Osteoblast (primary cell): ENCODE measurements at regions not wholly inside any gene's neighbourhood (a gene's known extent, or its start where the extent isn't known, plus 50 kb on each side); places are given as distances from the start of the nearest gene placed in this dataset.

Experiments used
- DNase-seq: peaks from one replicate; pipeline ENCODE4 v3.0.0; 2011; ENCODE audit warnings: low spot score, mixed read lengths; ENCODE audit not compliant: insufficient read length; ENCODE audit errors: missing footprints
- H2AFZ ChIP-seq: 2 replicates; pipeline ENCODE4 v1.6.0; 2011; ENCODE audit warnings: mild to moderate bottlenecking, low read length
- H3K27ac ChIP-seq: 2 replicates; pipeline ENCODE4 v1.5.1; 2011; ENCODE audit warnings: mild to moderate bottlenecking, low read depth, low read length, moderate library complexity
- H3K27me3 ChIP-seq: 2 replicates; pipeline ENCODE4 v1.6.0; 2012; ENCODE audit warnings: mild to moderate bottlenecking, control low read depth, inconsistent platforms, low read length, moderate library complexity; ENCODE audit not compliant: insufficient read depth
- H3K36me3 ChIP-seq: 2 replicates; pipeline ENCODE4 v1.5.1; 2011; ENCODE audit warnings: mild to moderate bottlenecking, low read length, control low read depth, moderate library complexity; ENCODE audit not compliant: insufficient read depth
- H3K4me1 ChIP-seq: 2 replicates; pipeline ENCODE4 v1.5.1; 2011; ENCODE audit warnings: mild to moderate bottlenecking, low read length, control low read depth, moderate library complexity; ENCODE audit not compliant: insufficient read depth
- H3K4me2 ChIP-seq: 2 replicates; pipeline ENCODE4 v1.6.0; 2011; ENCODE audit warnings: mild to moderate bottlenecking, low read length; ENCODE audit not compliant: insufficient read depth
- H3K4me3 ChIP-seq: fragments of 200-600 bp; sonication (generic); 3 replicates; pipeline ENCODE4 v1.5.1; 2012; ENCODE audit warnings: mild to moderate bottlenecking, low read length, inconsistent platforms; ENCODE audit not compliant: insufficient read depth
- H3K79me2 ChIP-seq: 2 replicates; pipeline ENCODE4 v1.6.0; 2012; ENCODE audit warnings: mild to moderate bottlenecking, low read length, control low read depth, inconsistent platforms; ENCODE audit not compliant: insufficient read depth
- H3K9me3 ChIP-seq: 2 replicates; pipeline ENCODE4 v1.5.1; 2011; ENCODE audit warnings: low read depth, low read length, control low read depth
- H4K20me1 ChIP-seq: 2 replicates; pipeline ENCODE4 v1.6.0; 2012; ENCODE audit warnings: mild to moderate bottlenecking, low read length, control low read depth; ENCODE audit not compliant: insufficient read depth
- CTCF ChIP-seq: IDR thresholded peaks from 2 replicates; pipeline ENCODE4 v1.5.1; 2011; ENCODE audit warnings: mild to moderate bottlenecking, low read depth, low read length, moderate library complexity; ENCODE audit errors: extremely low read depth

GRCh38 chrX:20523626-20524312, 257.1 kb upstream of the RPS6KA3 start:
- H3K79me2 ChIP-seq = no peaks in the 10 kb centered on the region
- H3K4me1 ChIP-seq = no peaks in the 10 kb centered on the region
- no peaks in the 10 kb centered on the region for H4K20me1 ChIP-seq
- no peaks in the 10 kb centered on the region for H3K27me3 ChIP-seq
- no peak overlapping the region for H3K4me3 ChIP-seq
- TF ChIP-seq CTCF = no peak
- H2AFZ ChIP-seq = no peak overlapping the region
- no peak overlapping the region for H3K27ac ChIP-seq
- no peak for DNase-seq
- no peaks in the 10 kb centered on the region for H3K9me3 ChIP-seq
- H3K36me3 ChIP-seq = no peaks in the 10 kb centered on the region
- H3K4me2 ChIP-seq = no peak overlapping the region

- no peak overlapping the region for H3K27ac ChIP-seq
These were observed 255.7 kb upstream of the RPS6KA3 start for GRCh38 chrX:20522420-20522819.

GRCh38 chrX:20521222-20521621, 254.5 kb upstream of the RPS6KA3 start:
- Histone ChIP-seq H3K9me3 (no peaks in the 10 kb centered on the region), H3K4me3 (no peak overlapping the region), H3K36me3 (no peaks in the 10 kb centered on the region), H3K27ac (no peak overlapping the region), H3K4me1 (peaks cover 3% of the 10 kb centered on the region), H3K4me2 (no peak overlapping the region), H2AFZ (no peak overlapping the region), H3K79me2 (no peaks in the 10 kb centered on the region), H3K27me3 (no peaks in the 10 kb centered on the region), H4K20me1 (no peaks in the 10 kb centered on the region)
- no peak for TF ChIP-seq CTCF
- DNase-seq = no peak

More at GRCh38 chrX:20522420-20522819, 255.7 kb upstream of the RPS6KA3 start:
- Histone ChIP-seq H3K4me2 (no peak overlapping the region), H3K9me3 (no peaks in the 10 kb centered on the region), H3K4me3 (no peak overlapping the region), H2AFZ (no peak overlapping the region), H3K4me1 (no peaks in the 10 kb centered on the region), H3K79me2 (no peaks in the 10 kb centered on the region), H3K36me3 (no peaks in the 10 kb centered on the region), H4K20me1 (no peaks in the 10 kb centered on the region), H3K27me3 (no peaks in the 10 kb centered on the region)
- DNase-seq = no peak
- TF ChIP-seq CTCF = no peak

- Histone ChIP-seq H3K4me3 (no peak overlapping the region), H2AFZ (no peak overlapping the region), H3K9me3 (no peaks in the 10 kb centered on the region), H3K79me2 (no peaks in the 10 kb centered on the region), H3K27me3 (no peaks in the 10 kb centered on the region), H3K4me2 (no peak overlapping the region), H3K27ac (no peak overlapping the region), H3K36me3 (no peaks in the 10 kb centered on the region), H3K4me1 (peaks cover 9% of the 10 kb centered on the region), H4K20me1 (no peaks in the 10 kb centered on the region)
- no peak for DNase-seq
- no peak for TF ChIP-seq CTCF
These were observed 253.1 kb upstream of the RPS6KA3 start for GRCh38 chrX:20519826-20520225.
